Retinal pigment epithelial cell (primary cell): ENCODE measurements at regions not wholly inside any gene's neighbourhood (a gene's known extent, or its start where the extent isn't known, plus 50 kb on each side); places are given as distances from the start of the nearest gene placed in this dataset.

ENCODE experiments used
- DNase-seq: peaks from one replicate; pipeline ENCODE4 v3.0.0-alpha.2; 2010; ENCODE audit warnings: low read depth
- H3K4me3 ChIP-seq: 2 replicates; pipeline ENCODE4 v1.5.1; 2011; ENCODE audit warnings: mild to moderate bottlenecking, low read length, control low read depth, moderate library complexity
- CTCF ChIP-seq: conservative IDR thresholded peaks from 2 replicates; pipeline ENCODE4 v1.5.1; 2011; ENCODE audit warnings: low read depth, low read length, control low read depth, inconsistent platforms

DNA sequence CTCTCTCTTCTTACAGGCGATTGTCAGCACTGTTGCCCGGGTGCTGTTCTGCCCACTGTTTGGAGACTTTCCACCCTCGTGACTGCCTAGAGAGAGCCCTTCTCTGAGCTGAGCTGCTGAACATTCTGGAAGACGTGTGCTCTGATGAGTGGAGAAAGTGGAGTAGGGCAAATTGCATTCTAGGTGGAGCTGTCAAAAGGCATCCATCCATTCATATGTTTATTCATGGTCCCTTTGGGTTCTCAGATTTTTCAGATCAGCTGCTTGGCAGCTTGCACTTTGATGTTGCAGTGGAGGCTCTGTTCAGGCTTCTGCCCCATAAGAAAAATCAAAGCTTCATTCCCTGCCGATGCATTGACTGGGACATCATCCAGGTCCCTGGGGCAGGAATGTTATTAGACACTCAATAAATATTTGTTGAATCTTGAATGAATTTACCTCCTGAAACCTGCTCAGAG is 120.7 kb upstream of the EEPD1 start:
- DNase-seq: peak; percentile 22
- no peak overlapping the region for H3K4me3 ChIP-seq
- TF ChIP-seq CTCF: no peak

GRCh38 chr7:36034020-36034419 is 119.0 kb upstream of the EEPD1 start:
- DNase-seq: peak; percentile 31
- TF ChIP-seq CTCF: no peak
- H3K4me3 ChIP-seq: no peak overlapping the region

- no peak for TF ChIP-seq CTCF
- no peak for DNase-seq
- H3K4me3 ChIP-seq: no peak overlapping the region
Measured at GRCh38 chr7:36035186-36035585, 117.9 kb upstream of the EEPD1 start.

GRCh38 chr7:36036590-36036989 is 116.5 kb upstream of the EEPD1 start:
- H3K4me3 ChIP-seq: no peak overlapping the region
- TF ChIP-seq CTCF: no peak
- DNase-seq: no peak

DNA sequence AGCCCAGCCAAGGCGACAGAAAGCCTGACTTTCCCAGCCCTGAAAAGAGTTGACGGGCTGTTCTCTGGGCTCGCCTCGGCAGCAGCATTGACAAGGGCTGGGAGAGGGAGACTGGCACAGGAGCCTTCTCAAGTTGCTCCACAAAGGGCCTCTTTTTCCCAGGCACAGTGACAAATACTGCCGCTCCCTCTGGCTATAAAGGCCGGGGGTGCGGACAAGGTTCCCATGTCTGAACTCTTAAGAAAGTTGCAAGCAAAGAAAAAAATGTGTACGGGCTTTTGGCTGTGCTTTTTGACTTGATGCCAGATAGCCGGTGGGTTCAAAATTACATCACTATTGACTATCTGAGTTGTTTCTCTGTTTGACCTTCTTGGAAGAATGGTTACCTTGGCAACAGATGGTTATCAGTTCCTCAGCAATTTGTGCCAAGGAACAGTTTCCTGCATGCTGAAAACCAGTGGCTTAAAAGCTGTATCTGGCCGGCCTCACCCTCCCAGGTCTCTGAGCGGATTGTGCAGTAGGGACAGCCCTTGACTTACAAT is 115.9 kb upstream of the EEPD1 start:
- no peak overlapping the region for H3K4me3 ChIP-seq
- peak; percentile 0 for TF ChIP-seq CTCF
- peak; percentile 98 for DNase-seq

- TF ChIP-seq CTCF: no peak
- no peak for DNase-seq
- no peak overlapping the region for H3K4me3 ChIP-seq
Measured at GRCh38 chr7:36038063-36038721, 114.9 kb upstream of the EEPD1 start.

DNA sequence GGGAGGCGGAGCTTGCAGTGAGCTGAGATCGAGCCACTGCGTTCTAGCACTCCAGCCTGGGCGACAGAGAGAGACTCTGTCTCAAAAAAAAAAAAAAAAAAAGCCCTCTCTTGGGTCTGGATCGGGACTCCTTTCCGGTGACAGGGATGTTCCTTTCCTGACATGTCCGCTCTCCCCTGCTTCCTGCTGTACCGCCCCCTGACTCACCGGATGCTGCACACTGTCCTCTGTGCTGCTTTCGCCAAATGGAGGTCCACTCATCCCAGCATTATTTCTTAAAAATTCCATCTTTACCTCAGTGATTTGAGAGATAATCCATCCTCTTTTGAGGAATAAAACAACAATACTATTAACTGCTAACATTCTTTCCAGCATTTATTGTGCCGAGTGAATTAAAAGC is 113.8 kb upstream of the EEPD1 start:
- DNase-seq: no peak
- TF ChIP-seq CTCF: no peak
- no peak overlapping the region for H3K4me3 ChIP-seq
